Rectal smooth muscle tissue (tissue), 1 donor: ENCODE measurements at regions not wholly inside any gene's neighbourhood (a gene's known extent, or its start where the extent isn't known, plus 50 kb on each side); places are given as distances from the start of the nearest gene placed in this dataset.

ENCODE experiments used
- H3K27ac ChIP-seq: one replicate; pipeline ENCODE4 v1.7.0; 2013; ENCODE audit warnings: low read depth, low read length, inconsistent platforms
- H3K27me3 ChIP-seq: one replicate; pipeline ENCODE4 v1.7.0; 2013; ENCODE audit warnings: low read length; ENCODE audit not compliant: control insufficient read depth, insufficient read depth
- H3K36me3 ChIP-seq: one replicate; pipeline ENCODE4 v1.7.0; 2013; ENCODE audit warnings: low read length; ENCODE audit not compliant: control insufficient read depth, insufficient read depth
- H3K4me1 ChIP-seq: one replicate; pipeline ENCODE4 v1.7.0; 2013; ENCODE audit warnings: low read length; ENCODE audit not compliant: control insufficient read depth, insufficient read depth
- H3K4me3 ChIP-seq: one replicate; pipeline ENCODE4 v1.7.0; 2013; ENCODE audit warnings: low read length
- H3K9ac ChIP-seq: one replicate; pipeline ENCODE4 v1.7.0; 2013; ENCODE audit warnings: low read length

GRCh38 chr11:104594228-104594958 is 303.9 kb downstream of the CASP12 start:
- Histone ChIP-seq H3K36me3 (no peaks in the 10 kb centered on the region), H3K4me1 (no peaks in the 10 kb centered on the region), H3K9ac (no peak overlapping the region), H3K4me3 (no peak overlapping the region), H3K27me3 (no peaks in the 10 kb centered on the region), H3K27ac (no peak overlapping the region)

- Histone ChIP-seq H3K9ac (no peak overlapping the region), H3K4me1 (no peaks in the 10 kb centered on the region), H3K4me3 (no peak overlapping the region), H3K27me3 (no peaks in the 10 kb centered on the region), H3K36me3 (no peaks in the 10 kb centered on the region), H3K27ac (no peak overlapping the region)
Observed at GRCh38 chr11:104588970-104589369, 309.3 kb downstream of the CASP12 start.

GRCh38 chr11:104588446-104588845 is 309.8 kb downstream of the CASP12 start:
- H3K9ac ChIP-seq = no peak overlapping the region
- no peak overlapping the region for H3K4me3 ChIP-seq
- no peaks in the 10 kb centered on the region for H3K36me3 ChIP-seq
- no peak overlapping the region for H3K27ac ChIP-seq
- H3K27me3 ChIP-seq = no peaks in the 10 kb centered on the region
- H3K4me1 ChIP-seq = no peaks in the 10 kb centered on the region

GRCh38 chr11:104584823-104585222 is 313.4 kb downstream of the CASP12 start:
- no peaks in the 10 kb centered on the region for H3K4me1 ChIP-seq
- no peak overlapping the region for H3K4me3 ChIP-seq
- no peak overlapping the region for H3K9ac ChIP-seq
- H3K36me3 ChIP-seq = no peaks in the 10 kb centered on the region
- no peaks in the 10 kb centered on the region for H3K27me3 ChIP-seq
- H3K27ac ChIP-seq = no peak overlapping the region

GRCh38 chr11:104583857-104584256 is 314.4 kb downstream of the CASP12 start:
- H3K4me3 ChIP-seq = no peak overlapping the region
- H3K27me3 ChIP-seq = no peaks in the 10 kb centered on the region
- H3K27ac ChIP-seq = no peak overlapping the region
- H3K9ac ChIP-seq = no peak overlapping the region
- no peaks in the 10 kb centered on the region for H3K36me3 ChIP-seq
- no peaks in the 10 kb centered on the region for H3K4me1 ChIP-seq

- H3K4me1 ChIP-seq = no peaks in the 10 kb centered on the region
- no peak overlapping the region for H3K9ac ChIP-seq
- no peak overlapping the region for H3K27ac ChIP-seq
- no peak overlapping the region for H3K4me3 ChIP-seq
- H3K27me3 ChIP-seq = no peaks in the 10 kb centered on the region
- H3K36me3 ChIP-seq = no peaks in the 10 kb centered on the region
Observed at GRCh38 chr11:104582431-104582830, 315.8 kb downstream of the CASP12 start.

GRCh38 chr11:104581246-104581980 is 316.8 kb downstream of the CASP12 start:
- Histone ChIP-seq H3K27me3 (no peaks in the 10 kb centered on the region), H3K27ac (no peak overlapping the region), H3K36me3 (no peaks in the 10 kb centered on the region), H3K4me3 (no peak overlapping the region), H3K9ac (no peak overlapping the region), H3K4me1 (no peaks in the 10 kb centered on the region)

- H3K27ac ChIP-seq = no peak overlapping the region
- H3K4me1 ChIP-seq = no peaks in the 10 kb centered on the region
- no peaks in the 10 kb centered on the region for H3K27me3 ChIP-seq
- H3K36me3 ChIP-seq = no peaks in the 10 kb centered on the region
- no peak overlapping the region for H3K9ac ChIP-seq
- H3K4me3 ChIP-seq = no peak overlapping the region
Observed at GRCh38 chr11:104573441-104573990, 324.7 kb downstream of the CASP12 start.

GRCh38 chr11:104572279-104572678 is 326.0 kb downstream of the CASP12 start:
- Histone ChIP-seq H3K27me3 (no peaks in the 10 kb centered on the region), H3K9ac (no peak overlapping the region), H3K36me3 (no peaks in the 10 kb centered on the region), H3K27ac (no peak overlapping the region), H3K4me3 (no peak overlapping the region), H3K4me1 (no peaks in the 10 kb centered on the region)

GRCh38 chr11:104570078-104570701 is 328.1 kb downstream of the CASP12 start:
- H3K9ac ChIP-seq = no peak overlapping the region
- no peaks in the 10 kb centered on the region for H3K36me3 ChIP-seq
- no peaks in the 10 kb centered on the region for H3K4me1 ChIP-seq
- no peak overlapping the region for H3K27ac ChIP-seq
- no peak overlapping the region for H3K4me3 ChIP-seq
- H3K27me3 ChIP-seq = no peaks in the 10 kb centered on the region

- H3K9ac ChIP-seq = no peak overlapping the region
- H3K36me3 ChIP-seq = no peaks in the 10 kb centered on the region
- H3K27ac ChIP-seq = no peak overlapping the region
- H3K4me1 ChIP-seq = no peaks in the 10 kb centered on the region
- H3K27me3 ChIP-seq = no peaks in the 10 kb centered on the region
- no peak overlapping the region for H3K4me3 ChIP-seq
Observed at GRCh38 chr11:104565583-104565961, 332.7 kb downstream of the CASP12 start.

- no peaks in the 10 kb centered on the region for H3K36me3 ChIP-seq
- H3K4me1 ChIP-seq = no peaks in the 10 kb centered on the region
- no peak overlapping the region for H3K4me3 ChIP-seq
- no peak overlapping the region for H3K9ac ChIP-seq
- no peak overlapping the region for H3K27ac ChIP-seq
- no peaks in the 10 kb centered on the region for H3K27me3 ChIP-seq
Observed at GRCh38 chr11:104564921-104565582, 333.2 kb downstream of the CASP12 start.
